ENCODE measurements at regions not wholly inside any gene's neighbourhood (a gene's known extent, or its start where the extent isn't known, plus 50 kb on each side); places are given as distances from the start of the nearest gene placed in this dataset.

GRCh38 chrY:7712289-7712688, 800.7 kb upstream of the AMELY start:
- DNase-seq (no peak), FAIRE-seq (no peak)
- H3K4me3 ChIP-seq (ENCODE audit: low read length in 3 of 3), result no peak overlapping the region
- H3K36me3 ChIP-seq (ENCODE audit: control insufficient read depth in 2 of 3, insufficient read depth in 3 of 3, low read length in 3 of 3), result no peaks in the 10 kb centered on the region
- no peak overlapping the region for H3K9ac ChIP-seq (ENCODE audit: low read length in 3 of 3)
- H3K9me3 ChIP-seq (ENCODE audit: control insufficient read depth in 2 of 3, insufficient read depth in 1 of 3, low read length in 3 of 3), result no peaks in the 10 kb centered on the region
- no peaks in the 10 kb centered on the region for H3K27me3 ChIP-seq (ENCODE audit: control insufficient read depth, insufficient read depth, low read length)
- H3K27ac ChIP-seq (ENCODE audit: low read depth in 2 of 2, low read length in 2 of 2), result no peak overlapping the region
- TF ChIP-seq CTCF (IDR thresholded peaks at IDR 0.05; ENCODE audit: borderline replicate concordance, extremely low read depth, insufficient read depth), result no peak
- H3K4me1 ChIP-seq (ENCODE audit: control insufficient read depth in 2 of 3, insufficient read depth in 2 of 3, low read depth in 1 of 3, low read length in 3 of 3), result no peaks in the 10 kb centered on the region
- intact Hi-C loops (cut with DNase I), result no loop called here

- Histone ChIP-seq H3K9ac (ENCODE audit: low read length in 3 of 3) (no peak overlapping the region), H3K9me3 (ENCODE audit: control insufficient read depth in 2 of 3, insufficient read depth in 1 of 3, low read length in 3 of 3) (no peaks in the 10 kb centered on the region)
- no peak for FAIRE-seq
Measured at GRCh38 chrY:7703578-7704140, 792.1 kb upstream of the AMELY start.

GRCh38 chrY:7702481-7702880, 790.9 kb upstream of the AMELY start:
- intact Hi-C loops (cut with DNase I), result no loop called here
- Histone ChIP-seq H3K27me3 (ENCODE audit: control insufficient read depth, insufficient read depth, low read length) (no peaks in the 10 kb centered on the region), H3K9me3 (ENCODE audit: control insufficient read depth in 2 of 3, insufficient read depth in 1 of 3, low read length in 3 of 3) (no peaks in the 10 kb centered on the region), H3K4me3 (ENCODE audit: low read length in 3 of 3) (no peak overlapping the region), H3K27ac (ENCODE audit: low read depth in 2 of 2, low read length in 2 of 2) (no peak overlapping the region), H3K9ac (ENCODE audit: low read length in 3 of 3) (no peak overlapping the region), H3K4me1 (ENCODE audit: control insufficient read depth in 2 of 3, insufficient read depth in 2 of 3, low read depth in 1 of 3, low read length in 3 of 3) (no peaks in the 10 kb centered on the region), H3K36me3 (ENCODE audit: control insufficient read depth in 2 of 3, insufficient read depth in 3 of 3, low read length in 3 of 3) (no peaks in the 10 kb centered on the region)
- DNase-seq (no peak), FAIRE-seq (no peak)
- TF ChIP-seq CTCF (IDR thresholded peaks at IDR 0.05; ENCODE audit: borderline replicate concordance, extremely low read depth, insufficient read depth), result no peak

More at GRCh38 chrY:7703578-7704140, 792.1 kb upstream of the AMELY start:
- no peak for TF ChIP-seq CTCF (IDR thresholded peaks at IDR 0.05; ENCODE audit: borderline replicate concordance, extremely low read depth, insufficient read depth)
- no peaks in the 10 kb centered on the region for H3K27me3 ChIP-seq (ENCODE audit: control insufficient read depth, insufficient read depth, low read length)
- intact Hi-C loops (cut with DNase I), result no loop called here
- no peaks in the 10 kb centered on the region for H3K36me3 ChIP-seq (ENCODE audit: control insufficient read depth in 2 of 3, insufficient read depth in 3 of 3, low read length in 3 of 3)
- H3K4me1 ChIP-seq (ENCODE audit: control insufficient read depth in 2 of 3, insufficient read depth in 2 of 3, low read depth in 1 of 3, low read length in 3 of 3), result no peaks in the 10 kb centered on the region
- H3K27ac ChIP-seq (ENCODE audit: low read depth in 2 of 2, low read length in 2 of 2), result no peak overlapping the region
- no peak for DNase-seq
- no peak overlapping the region for H3K4me3 ChIP-seq (ENCODE audit: low read length in 3 of 3)

- Histone ChIP-seq H3K36me3 (ENCODE audit: control insufficient read depth in 2 of 3, insufficient read depth in 3 of 3, low read length in 3 of 3) (no peaks in the 10 kb centered on the region), H3K27ac (ENCODE audit: low read depth in 2 of 2, low read length in 2 of 2) (no peak overlapping the region), H3K27me3 (ENCODE audit: control insufficient read depth, insufficient read depth, low read length) (no peaks in the 10 kb centered on the region), H3K9ac (ENCODE audit: low read length in 3 of 3) (no peak overlapping the region), H3K4me3 (ENCODE audit: low read length in 3 of 3) (no peak overlapping the region), H3K9me3 (ENCODE audit: control insufficient read depth in 2 of 3, insufficient read depth in 1 of 3, low read length in 3 of 3) (no peaks in the 10 kb centered on the region), H3K4me1 (ENCODE audit: control insufficient read depth in 2 of 3, insufficient read depth in 2 of 3, low read depth in 1 of 3, low read length in 3 of 3) (no peaks in the 10 kb centered on the region)
- FAIRE-seq, result no peak
- no peak for DNase-seq
- intact Hi-C loops (cut with DNase I), result no loop called here
- no peak for TF ChIP-seq CTCF (IDR thresholded peaks at IDR 0.05; ENCODE audit: borderline replicate concordance, extremely low read depth, insufficient read depth)
Measured at GRCh38 chrY:7701676-7702075, 790.1 kb upstream of the AMELY start.
